OCI-LY3 (cell line): ENCODE measurements at regions not wholly inside any gene's neighbourhood (a gene's known extent, or its start where the extent isn't known, plus 50 kb on each side); places are given as distances from the start of the nearest gene placed in this dataset.
"Not testable (repeated sequence)": the region's sequence is repeated elsewhere in the genome, so short reads cannot be mapped to it uniquely, and the experiment has no call there.

Experiments used
- H2AFZ ChIP-seq: fragments of 200-600, 300-600 bp; shearing (Covaris generic); 2 replicates; pipeline ENCODE4 v1.6.0; 2014; ENCODE audit warnings: antibody characterized with exemption, low read depth, low read length
- H3K27ac ChIP-seq: fragments of 200-600, 300-600 bp; sonication (generic); 2 replicates; pipeline ENCODE4 v1.5.1; 2014; ENCODE audit warnings: mild to moderate bottlenecking, low read length, moderate library complexity, mixed read lengths
- H3K27me3 ChIP-seq: fragments of 200-600, 300-600 bp; sonication (generic); 2 replicates; pipeline ENCODE4 v1.6.1; 2014; ENCODE audit warnings: low read depth, low read length, mixed read lengths
- H3K36me3 ChIP-seq: fragments of 200-600, 300-600 bp; sonication (generic); replicated peaks from 2 replicates; pipeline ENCODE3; 2014; ENCODE audit warnings: low read depth, low read length, mixed read lengths
- H3K4me1 ChIP-seq: fragments of 300-600, 200-600 bp; sonication (generic); 2 replicates; pipeline ENCODE4 v1.6.1; 2014; ENCODE audit warnings: low read length, mixed read lengths
- H3K4me2 ChIP-seq: fragments of 200-600, 300-600 bp; sonication (generic); 2 replicates; pipeline ENCODE4 v1.6.1; 2014; ENCODE audit warnings: low read length, mixed read lengths
- H3K4me3 ChIP-seq: fragments of 300-600, 200-600 bp; sonication (generic); 2 replicates; pipeline ENCODE4 v1.5.1; 2014; ENCODE audit warnings: antibody characterized with exemption, mild to moderate bottlenecking, low read length, moderate library complexity
- H3K79me2 ChIP-seq: fragments of 300-600, 200-600 bp; shearing (Covaris generic); 2 replicates; pipeline ENCODE4 v1.6.1; 2014; ENCODE audit warnings: mild to moderate bottlenecking, low read length, mixed read lengths
- H3K9ac ChIP-seq: fragments of 300-600, 200-600 bp; shearing (Covaris generic); 2 replicates; pipeline ENCODE4 v1.6.0; 2014; ENCODE audit warnings: mild to moderate bottlenecking, low read length, moderate library complexity
- H3K9me3 ChIP-seq: fragments of 200-600, 300-600 bp; shearing (Covaris generic); 2 replicates; pipeline ENCODE4 v1.6.1; 2014; ENCODE audit warnings: low read length, mixed read lengths; ENCODE audit not compliant: insufficient read depth
- H4K20me1 ChIP-seq: fragments of 200-600, 300-600 bp; sonication (generic); 2 replicates; pipeline ENCODE4 v1.6.1; 2016; ENCODE audit warnings: low read length, mixed read lengths; ENCODE audit not compliant: insufficient read depth
- CTCF ChIP-seq: fragments of 200-600, 300-600 bp; sonication (generic); IDR thresholded peaks from 2 replicates; pipeline ENCODE4 v1.5.1; 2014; ENCODE audit warnings: antibody characterized with exemption, low read length, low read depth
- EZH2phosphoT487 ChIP-seq: fragments of 200-600 bp; shearing (Covaris generic); IDR thresholded peaks from 2 replicates; pipeline ENCODE4 v1.6.1; 2018; ENCODE audit warnings: antibody characterized with exemption, mixed run types, low read depth

- H3K4me3 ChIP-seq: no peak overlapping the region
- no peak overlapping the region for H3K9ac ChIP-seq
- H3K4me1 ChIP-seq: no peaks in the 10 kb centered on the region
- H3K27me3 ChIP-seq: no peaks in the 10 kb centered on the region
- H3K79me2 ChIP-seq: no peaks in the 10 kb centered on the region
- H3K4me2 ChIP-seq: no peak overlapping the region
- H3K27ac ChIP-seq: no peak overlapping the region
- H3K9me3 ChIP-seq: no peaks in the 10 kb centered on the region
- no peaks in the 10 kb centered on the region for H3K36me3 ChIP-seq
- no peak overlapping the region for H2AFZ ChIP-seq
- TF ChIP-seq EZH2phosphoT487 (no peak), CTCF (no peak)
- H4K20me1 ChIP-seq: no peaks in the 10 kb centered on the region
These were observed 1488.4 kb upstream of the WWC1 start for GRCh38 chr5:166803058-166803457.

- H3K27ac ChIP-seq, H3K36me3 ChIP-seq, H3K4me1 ChIP-seq, H3K9ac ChIP-seq, H2AFZ ChIP-seq, H3K4me3 ChIP-seq, H3K79me2 ChIP-seq, H4K20me1 ChIP-seq, H3K27me3 ChIP-seq, H3K9me3 ChIP-seq, H3K4me2 ChIP-seq: not testable (repeated sequence)
These were observed 1487.2 kb upstream of the WWC1 start for GRCh38 chr5:166804223-166804622.

- not testable (repeated sequence) for H3K27me3 ChIP-seq, H3K79me2 ChIP-seq, H3K27ac ChIP-seq, H3K4me3 ChIP-seq, H3K9me3 ChIP-seq, H3K4me2 ChIP-seq, H4K20me1 ChIP-seq, H3K36me3 ChIP-seq, H2AFZ ChIP-seq, H3K4me1 ChIP-seq, H3K9ac ChIP-seq
These were observed 1486.8 kb upstream of the WWC1 start for GRCh38 chr5:166804693-166805092.

- not testable (repeated sequence) for H3K4me3 ChIP-seq, H3K9me3 ChIP-seq, H3K27me3 ChIP-seq, H3K4me2 ChIP-seq, H4K20me1 ChIP-seq, H3K36me3 ChIP-seq, H3K27ac ChIP-seq, H3K9ac ChIP-seq, H3K79me2 ChIP-seq, H2AFZ ChIP-seq, H3K4me1 ChIP-seq
These were observed 1481.3 kb upstream of the WWC1 start for GRCh38 chr5:166810093-166810658.

GRCh38 chr5:166810721-166811120 lies 1480.7 kb upstream of the WWC1 start:
- Histone ChIP-seq H4K20me1 (no peaks in the 10 kb centered on the region), H3K27me3 (no peaks in the 10 kb centered on the region), H3K9ac (no peak overlapping the region), H2AFZ (no peak overlapping the region), H3K36me3 (no peaks in the 10 kb centered on the region), H3K4me3 (no peak overlapping the region), H3K79me2 (no peaks in the 10 kb centered on the region), H3K4me1 (no peaks in the 10 kb centered on the region), H3K4me2 (no peak overlapping the region), H3K9me3 (no peaks in the 10 kb centered on the region), H3K27ac (no peak overlapping the region)
- TF ChIP-seq CTCF: no peak
- TF ChIP-seq EZH2phosphoT487: no peak
